GM13977 (cell line): ENCODE measurements at regions not wholly inside any gene's neighbourhood (a gene's known extent, or its start where the extent isn't known, plus 50 kb on each side); places are given as distances from the start of the nearest gene placed in this dataset.

Experiments
- DNase-seq: peaks from one replicate; pipeline ENCODE4 v3.0.0; 2012; ENCODE audit warnings: low spot score
- in situ Hi-C: fragments of 300-500 bp; cut with MboI; formaldehyde crosslinking; loops from one replicate; pipeline ENCODE4 v1.12.0; 2022; ENCODE audit warnings: low sequenced_read_pairs, low pct_unique_long_range_greater_than_20kb, mixed read lengths, inconsistent platforms; ENCODE audit not compliant: unreplicated experiment
- TF ChIP-seq, protein P1 (sequence below): IDR thresholded peaks from 2 replicates; pipeline ENCODE4 v1.5.1; 2012; ENCODE audit warnings: mild to moderate bottlenecking, control low read depth; ENCODE audit not compliant: insufficient read depth; ENCODE audit errors: extremely low read depth, missing control alignments

DNA sequence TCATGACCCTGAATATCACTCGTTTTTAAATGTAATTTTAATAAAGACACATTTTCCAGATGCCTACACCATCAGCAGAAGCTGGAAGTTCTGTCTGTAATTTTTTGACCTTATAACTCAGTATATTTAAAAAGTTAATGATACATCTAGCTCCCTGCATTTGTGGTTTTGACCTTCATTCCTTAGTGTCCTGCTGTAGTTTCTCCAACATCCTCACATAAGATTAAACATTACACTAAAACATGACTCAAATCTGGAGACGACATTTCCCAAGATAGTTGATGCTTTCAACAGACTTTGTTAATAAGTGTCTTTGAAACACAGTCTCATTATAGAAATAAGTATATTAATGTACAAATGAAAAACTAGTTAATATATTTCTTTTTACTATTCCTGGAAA is 363.1 kb downstream of the POM121L12 start:
- TF ChIP-seq, protein P1, sequence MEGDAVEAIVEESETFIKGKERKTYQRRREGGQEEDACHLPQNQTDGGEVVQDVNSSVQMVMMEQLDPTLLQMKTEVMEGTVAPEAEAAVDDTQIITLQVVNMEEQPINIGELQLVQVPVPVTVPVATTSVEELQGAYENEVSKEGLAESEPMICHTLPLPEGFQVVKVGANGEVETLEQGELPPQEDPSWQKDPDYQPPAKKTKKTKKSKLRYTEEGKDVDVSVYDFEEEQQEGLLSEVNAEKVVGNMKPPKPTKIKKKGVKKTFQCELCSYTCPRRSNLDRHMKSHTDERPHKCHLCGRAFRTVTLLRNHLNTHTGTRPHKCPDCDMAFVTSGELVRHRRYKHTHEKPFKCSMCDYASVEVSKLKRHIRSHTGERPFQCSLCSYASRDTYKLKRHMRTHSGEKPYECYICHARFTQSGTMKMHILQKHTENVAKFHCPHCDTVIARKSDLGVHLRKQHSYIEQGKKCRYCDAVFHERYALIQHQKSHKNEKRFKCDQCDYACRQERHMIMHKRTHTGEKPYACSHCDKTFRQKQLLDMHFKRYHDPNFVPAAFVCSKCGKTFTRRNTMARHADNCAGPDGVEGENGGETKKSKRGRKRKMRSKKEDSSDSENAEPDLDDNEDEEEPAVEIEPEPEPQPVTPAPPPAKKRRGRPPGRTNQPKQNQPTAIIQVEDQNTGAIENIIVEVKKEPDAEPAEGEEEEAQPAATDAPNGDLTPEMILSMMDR, result no peak
- no peak for DNase-seq
- in situ Hi-C loops, result no loop called here

DNA sequence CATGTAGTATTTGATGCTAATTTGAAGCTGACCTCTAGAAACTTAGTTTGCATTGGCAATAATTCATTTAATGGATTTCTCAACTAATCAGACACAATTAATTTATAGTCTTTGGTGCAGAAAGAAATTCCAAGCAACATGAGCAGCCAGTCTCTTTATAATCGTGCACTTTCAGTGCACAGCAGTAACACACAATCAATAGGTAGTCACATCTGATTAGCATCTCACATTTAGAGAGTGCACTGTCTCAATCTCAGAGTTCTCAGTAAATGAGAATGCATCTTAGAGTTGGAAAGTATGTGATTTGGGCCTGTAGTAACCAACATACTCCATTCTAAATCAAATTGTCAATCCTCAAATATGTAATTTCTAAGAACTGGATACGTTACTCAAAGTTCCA is 377.6 kb downstream of the POM121L12 start:
- in situ Hi-C loops, result no loop called here
- TF ChIP-seq, protein P1, result no peak
- no peak for DNase-seq

DNA sequence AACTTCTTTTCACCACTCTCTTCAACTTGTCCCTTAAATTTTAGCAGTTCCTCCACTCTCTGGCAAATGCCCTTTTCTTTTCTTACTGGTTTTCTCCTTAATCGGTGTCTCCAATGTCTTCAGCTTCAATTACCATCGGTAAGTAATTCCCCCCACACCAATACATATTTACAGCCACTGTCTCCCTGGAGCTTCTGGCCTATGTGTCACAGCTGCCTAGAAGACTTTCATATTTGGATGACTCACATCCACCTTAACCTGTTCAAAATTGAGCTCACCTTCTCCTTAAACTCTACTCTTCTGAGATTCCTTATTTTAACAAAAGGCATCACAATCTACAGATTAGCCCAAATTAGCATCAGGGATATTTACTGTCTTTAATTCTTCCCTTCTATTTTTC is 380.4 kb downstream of the POM121L12 start:
- no peak for DNase-seq
- in situ Hi-C loops, result no loop called here
- TF ChIP-seq, protein P1, result no peak

DNA sequence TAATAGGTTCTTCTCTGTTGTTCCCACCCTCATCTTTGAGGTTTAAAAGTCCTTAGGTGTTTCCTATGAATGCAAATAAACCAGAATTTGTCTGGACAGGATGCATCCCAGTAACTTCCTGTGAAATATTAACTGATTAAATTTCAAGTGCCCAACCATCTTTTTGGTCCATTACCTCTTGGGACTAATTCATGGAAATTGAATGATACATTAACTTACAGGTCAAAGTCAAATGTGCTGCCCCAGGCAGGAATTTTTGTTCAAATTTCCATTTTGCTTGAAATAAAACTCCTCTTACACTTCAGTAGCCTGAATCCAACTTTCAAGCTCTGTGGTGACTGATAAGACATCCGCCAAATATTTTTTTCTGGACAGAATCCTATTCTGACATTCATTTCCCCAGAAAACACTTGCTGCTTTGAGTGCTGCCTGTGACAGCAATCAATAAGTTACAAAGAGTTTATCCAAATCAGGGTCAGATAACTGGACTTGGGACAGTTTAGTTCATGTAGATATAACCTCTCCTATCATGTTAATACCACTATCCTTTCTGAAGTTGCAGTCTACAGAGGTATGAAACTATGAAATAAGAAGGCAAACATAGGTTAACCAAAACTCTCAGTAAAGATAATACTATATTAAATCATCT is 383.5 kb downstream of the POM121L12 start:
- in situ Hi-C loops, result no loop called here
- TF ChIP-seq, protein P1, result no peak
- no peak for DNase-seq

DNA sequence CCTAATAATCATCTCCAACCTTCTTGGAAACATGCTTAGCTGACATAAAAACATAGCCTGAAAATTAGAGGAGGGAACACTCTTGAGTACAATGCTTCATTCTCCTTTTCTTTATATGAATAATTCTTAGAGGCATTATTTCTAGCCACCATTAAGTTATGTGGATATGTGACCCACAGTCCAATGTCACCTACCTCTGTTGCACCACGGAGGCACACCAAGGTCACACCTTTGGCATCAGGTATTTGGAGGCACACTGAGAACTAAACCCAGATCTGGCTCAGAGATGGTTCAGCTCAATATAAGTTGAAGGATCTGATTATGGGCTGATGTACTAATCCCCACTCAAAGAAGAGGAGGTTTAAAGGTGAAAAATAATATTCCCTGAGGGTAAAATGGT is 385.1 kb downstream of the POM121L12 start:
- TF ChIP-seq, protein P1, result no peak
- in situ Hi-C loops, result no loop called here
- DNase-seq, result no peak

DNA sequence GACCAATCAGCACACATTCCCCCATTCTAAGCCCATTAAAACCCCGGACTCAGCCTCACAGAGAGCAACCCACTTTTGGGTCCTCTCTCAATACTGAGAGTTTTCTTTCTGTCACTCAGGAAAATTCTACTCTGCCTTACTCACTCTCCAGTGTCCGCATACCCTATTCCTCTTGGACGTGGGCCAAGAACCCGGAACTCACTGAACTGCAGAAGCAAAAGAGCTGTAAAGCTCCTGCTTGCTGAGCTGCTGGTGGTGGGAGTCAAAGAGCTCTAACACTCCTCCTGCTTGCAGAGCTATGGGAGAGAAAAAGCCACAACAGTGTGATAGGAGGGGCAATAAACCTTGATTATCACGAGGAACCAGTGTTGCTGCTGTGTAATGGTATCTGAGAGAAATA is 386.9 kb downstream of the POM121L12 start:
- TF ChIP-seq, protein P1, result no peak
- no peak for DNase-seq
- in situ Hi-C loops, result no loop called here

DNA sequence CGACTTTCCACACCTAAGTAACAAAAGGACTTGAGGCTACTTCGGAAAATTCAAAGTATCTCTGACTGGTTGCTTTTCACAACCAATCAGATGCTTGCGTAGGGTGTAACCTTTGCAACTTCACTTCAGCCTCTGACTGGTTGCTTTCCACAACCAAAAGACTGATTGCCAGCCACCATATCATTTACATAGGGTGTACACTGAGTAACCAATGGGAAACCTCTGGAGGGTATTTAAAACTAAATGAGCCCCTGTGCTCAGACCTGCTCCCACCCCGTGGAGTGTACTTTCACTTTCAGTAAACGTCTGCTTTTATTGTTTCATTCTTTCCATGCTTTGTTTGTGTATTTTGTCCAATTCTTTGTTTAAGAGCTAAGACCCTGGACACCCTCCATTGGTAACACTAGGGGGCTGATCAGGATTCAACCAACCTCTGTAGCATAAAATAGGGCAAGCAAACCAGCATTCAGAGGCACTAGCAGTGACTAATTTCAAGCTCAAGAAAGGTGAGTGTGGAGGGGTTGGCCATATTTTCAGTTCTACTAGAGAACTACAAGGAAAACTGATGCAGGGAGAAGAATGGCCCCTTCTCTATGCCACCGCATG is 390.8 kb downstream of the POM121L12 start:
- no peak for DNase-seq
- TF ChIP-seq, protein P1, result no peak
- in situ Hi-C loops, result no loop called here
